Astrocyte (in vitro differentiated cells and primary cell): ENCODE measurements at regions not wholly inside any gene's neighbourhood (a gene's known extent, or its start where the extent isn't known, plus 50 kb on each side); places are given as distances from the start of the nearest gene placed in this dataset.

Experiments
- DNase-seq: peaks from one replicate; pipeline ENCODE4 v3.0.0-alpha.2; 2010; ENCODE audit warnings: low read depth
- FAIRE-seq: peaks from 2 replicates; lab custom pipeline; 2011; peaks lifted over from hg19 to GRCh38; lab: Jason Lieb, UNC
- H2AFZ ChIP-seq: 2 replicates; pipeline ENCODE4 v1.6.0; 2012; ENCODE audit warnings: low read depth, low read length, inconsistent platforms
- H3K27ac ChIP-seq: 2 replicates; pipeline ENCODE4 v1.5.1; 2011; ENCODE audit warnings: low read depth, low read length, inconsistent platforms
- H3K27me3 ChIP-seq: 2 replicates; pipeline ENCODE4 v1.6.0; 2011; ENCODE audit warnings: low read length, inconsistent platforms; ENCODE audit not compliant: insufficient read depth
- H3K36me3 ChIP-seq: 2 replicates; pipeline ENCODE4 v1.5.1; 2011; ENCODE audit warnings: low read length, inconsistent platforms; ENCODE audit not compliant: insufficient read depth
- H3K4me1 ChIP-seq: 2 replicates; pipeline ENCODE4 v1.5.1; 2011; ENCODE audit warnings: low read length, inconsistent platforms; ENCODE audit not compliant: insufficient read depth
- H3K4me2 ChIP-seq: 2 replicates; pipeline ENCODE4 v1.6.0; 2012; ENCODE audit warnings: low read length, inconsistent platforms
- H3K4me3 ChIP-seq: 2 replicates; pipeline ENCODE4 v1.5.1; 2011; ENCODE audit warnings: low read depth, mild to moderate bottlenecking, low read length, inconsistent platforms; ENCODE audit not compliant: insufficient read depth
- H3K79me2 ChIP-seq: 2 replicates; pipeline ENCODE4 v1.6.0; 2012; ENCODE audit warnings: mild to moderate bottlenecking, low read length, inconsistent platforms; ENCODE audit not compliant: insufficient read depth
- H3K9ac ChIP-seq: 2 replicates; pipeline ENCODE4 v1.6.0; 2012; ENCODE audit warnings: mild to moderate bottlenecking, low read length, inconsistent platforms
- H3K9me3 ChIP-seq: 2 replicates; pipeline ENCODE4 v1.5.1; 2012; ENCODE audit warnings: low read depth, mild to moderate bottlenecking, low read length, inconsistent platforms; ENCODE audit not compliant: insufficient read depth
- H4K20me1 ChIP-seq: 2 replicates; pipeline ENCODE4 v1.6.0; 2012; ENCODE audit warnings: low read length, inconsistent platforms; ENCODE audit not compliant: insufficient read depth
- H3K27ac Mint-ChIP-seq: one replicate; pipeline ENCODE4 v1.8.0; 2021; ENCODE audit warnings: mild to moderate bottlenecking, mixed read lengths; ENCODE audit not compliant: unreplicated experiment
- H3K27me3 Mint-ChIP-seq: one replicate; pipeline ENCODE4 v1.8.0; 2021; ENCODE audit warnings: low read depth, mixed read lengths; ENCODE audit not compliant: unreplicated experiment
- H3K36me3 Mint-ChIP-seq: one replicate; pipeline ENCODE4 v1.8.0; 2021; ENCODE audit warnings: low read depth, mixed read lengths; ENCODE audit not compliant: unreplicated experiment
- H3K4me1 Mint-ChIP-seq: one replicate; pipeline ENCODE4 v1.8.0; 2021; ENCODE audit warnings: low read depth, mixed read lengths; ENCODE audit not compliant: unreplicated experiment
- H3K4me3 Mint-ChIP-seq: one replicate; pipeline ENCODE4 v1.8.0; 2021; ENCODE audit warnings: mild to moderate bottlenecking, moderate library complexity, mixed read lengths; ENCODE audit not compliant: unreplicated experiment
- H3K9me3 Mint-ChIP-seq: one replicate; pipeline ENCODE4 v1.8.0; 2021; ENCODE audit warnings: mild to moderate bottlenecking, mixed read lengths; ENCODE audit not compliant: unreplicated experiment
- EZH2 ChIP-seq: IDR thresholded peaks from 2 replicates; pipeline ENCODE4 v1.6.1; 2012; ENCODE audit warnings: mild to moderate bottlenecking, low read length, inconsistent platforms; ENCODE audit not compliant: insufficient read depth
- TF ChIP-seq, protein P1 (sequence below): IDR thresholded peaks from 2 replicates; pipeline ENCODE4 v1.5.1; 2011; ENCODE audit warnings: low read depth, mild to moderate bottlenecking, inconsistent platforms, low read length, moderate library complexity; ENCODE audit not compliant: insufficient read depth

DNA sequence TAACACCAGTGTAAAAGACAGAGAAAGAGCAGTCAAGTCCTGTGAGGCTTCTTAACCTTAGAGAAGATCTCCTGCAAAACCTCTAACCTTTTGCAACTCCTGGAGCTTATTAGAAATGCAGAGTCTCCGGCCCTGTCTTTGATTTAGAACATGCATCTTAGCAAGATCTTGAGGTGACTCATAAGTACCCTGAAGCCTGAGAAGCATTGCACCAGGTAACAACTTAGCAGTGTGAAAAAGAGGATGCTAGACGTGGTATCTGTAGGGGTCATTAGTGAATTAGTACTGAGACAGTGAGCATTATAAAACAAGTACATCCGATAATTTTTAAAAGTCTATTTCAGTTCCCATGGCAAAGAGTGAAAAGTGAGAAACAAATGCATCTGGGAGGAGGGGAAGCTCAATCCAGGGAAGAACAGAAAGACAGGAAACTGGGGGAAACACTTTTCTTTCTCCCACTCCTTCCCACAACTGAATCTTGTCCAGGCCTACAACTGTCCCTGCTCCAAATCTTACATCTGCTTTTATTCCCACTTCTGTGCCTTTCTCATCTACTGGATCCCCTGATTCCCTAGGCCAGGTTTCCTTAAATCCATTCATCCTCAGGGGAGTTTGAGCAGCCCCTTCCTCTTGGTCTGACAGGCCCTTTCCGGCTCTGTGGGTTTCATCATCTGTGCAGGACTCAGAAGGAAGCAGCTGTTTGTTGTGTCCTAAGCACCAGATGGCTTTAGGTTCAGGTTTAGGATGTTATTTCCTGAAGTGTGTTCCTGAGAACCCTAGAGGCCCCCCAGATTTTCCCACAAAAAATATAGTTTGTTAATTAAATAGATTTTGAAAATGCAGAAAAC is 128.1 kb upstream of the IL12A start:
- peaks cover 76% of the 10 kb centered on the region for H3K4me1 Mint-ChIP-seq

DNA sequence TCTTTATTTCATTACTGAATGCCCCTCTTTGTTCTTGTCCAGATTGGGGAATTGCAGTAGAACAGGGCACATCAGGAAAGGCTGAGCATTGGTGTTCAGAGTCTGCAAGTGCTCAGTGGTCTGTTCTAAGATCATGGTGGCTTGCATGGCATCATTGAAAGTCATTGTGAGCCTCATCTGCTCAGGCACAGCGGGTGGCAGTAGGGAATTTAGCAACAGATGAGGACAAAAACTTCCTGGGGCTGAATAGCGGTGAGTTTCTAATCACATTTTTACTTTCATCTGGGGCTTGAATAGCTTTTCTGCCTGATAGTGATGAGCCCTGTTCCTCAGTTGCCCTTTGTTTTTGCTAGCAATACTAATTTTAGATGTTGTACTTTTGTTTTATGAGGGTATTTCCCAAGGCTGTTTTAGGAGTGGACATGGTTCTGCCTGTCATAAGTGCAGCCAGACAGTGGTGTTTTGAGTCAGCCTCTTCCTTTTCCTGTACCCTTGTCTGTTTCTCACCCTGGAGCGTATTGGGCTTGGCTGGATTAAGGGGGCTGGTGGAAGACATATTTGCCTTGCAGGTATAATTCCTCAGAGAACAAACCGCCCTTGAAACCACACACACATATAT is 127.2 kb upstream of the IL12A start:
- Mint-ChIP-seq H3K27ac (peak overlapping the region; percentile 64), H3K36me3 (peaks cover 7% of the 10 kb centered on the region), H3K4me3 (no peak overlapping the region), H3K27me3 (no peaks in the 10 kb centered on the region), H3K4me1 (peaks cover 70% of the 10 kb centered on the region), H3K9me3 (no peaks in the 10 kb centered on the region)
- no peaks in the 10 kb centered on the region for H3K27me3 ChIP-seq
- no peaks in the 10 kb centered on the region for H3K36me3 ChIP-seq
- peaks cover 100% of the 10 kb centered on the region for H3K79me2 ChIP-seq
- peaks cover 27% of the 10 kb centered on the region for H3K4me1 ChIP-seq
- H3K9me3 ChIP-seq, result no peaks in the 10 kb centered on the region
- FAIRE-seq, result no peak
- H3K27ac ChIP-seq, result no peak overlapping the region
- peak overlapping the region; percentile 20 for H3K4me2 ChIP-seq
- H2AFZ ChIP-seq, result no peak overlapping the region
- H3K4me3 ChIP-seq, result no peak overlapping the region
- no peak overlapping the region for H3K9ac ChIP-seq
- no peak for DNase-seq
- TF ChIP-seq, protein P1, sequence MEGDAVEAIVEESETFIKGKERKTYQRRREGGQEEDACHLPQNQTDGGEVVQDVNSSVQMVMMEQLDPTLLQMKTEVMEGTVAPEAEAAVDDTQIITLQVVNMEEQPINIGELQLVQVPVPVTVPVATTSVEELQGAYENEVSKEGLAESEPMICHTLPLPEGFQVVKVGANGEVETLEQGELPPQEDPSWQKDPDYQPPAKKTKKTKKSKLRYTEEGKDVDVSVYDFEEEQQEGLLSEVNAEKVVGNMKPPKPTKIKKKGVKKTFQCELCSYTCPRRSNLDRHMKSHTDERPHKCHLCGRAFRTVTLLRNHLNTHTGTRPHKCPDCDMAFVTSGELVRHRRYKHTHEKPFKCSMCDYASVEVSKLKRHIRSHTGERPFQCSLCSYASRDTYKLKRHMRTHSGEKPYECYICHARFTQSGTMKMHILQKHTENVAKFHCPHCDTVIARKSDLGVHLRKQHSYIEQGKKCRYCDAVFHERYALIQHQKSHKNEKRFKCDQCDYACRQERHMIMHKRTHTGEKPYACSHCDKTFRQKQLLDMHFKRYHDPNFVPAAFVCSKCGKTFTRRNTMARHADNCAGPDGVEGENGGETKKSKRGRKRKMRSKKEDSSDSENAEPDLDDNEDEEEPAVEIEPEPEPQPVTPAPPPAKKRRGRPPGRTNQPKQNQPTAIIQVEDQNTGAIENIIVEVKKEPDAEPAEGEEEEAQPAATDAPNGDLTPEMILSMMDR, result no peak
- TF ChIP-seq EZH2, result no peak
- H4K20me1 ChIP-seq, result peaks cover 44% of the 10 kb centered on the region

More for the DNA sequence above, 128.1 kb upstream of the IL12A start:
- TF ChIP-seq EZH2, result no peak
- TF ChIP-seq, protein P1, result no peak
- FAIRE-seq (no peak), DNase-seq (no peak)
- peaks cover 37% of the 10 kb centered on the region for H3K4me1 ChIP-seq
- no peak overlapping the region for H2AFZ ChIP-seq
- peak overlapping the region; percentile 64 for H3K27ac Mint-ChIP-seq
- H3K4me3 Mint-ChIP-seq, result peak overlapping the region; percentile 21
- H3K4me2 ChIP-seq, result peak overlapping the region; percentile 8
- H3K27ac ChIP-seq, result no peak overlapping the region
- no peak overlapping the region for H3K9ac ChIP-seq
- no peaks in the 10 kb centered on the region for H3K9me3 Mint-ChIP-seq
- H3K27me3 Mint-ChIP-seq, result no peaks in the 10 kb centered on the region
- H3K4me3 ChIP-seq, result no peak overlapping the region
- H3K36me3 ChIP-seq, result no peaks in the 10 kb centered on the region
- H3K36me3 Mint-ChIP-seq, result peaks cover 4% of the 10 kb centered on the region
- no peaks in the 10 kb centered on the region for H3K9me3 ChIP-seq
- H3K79me2 ChIP-seq, result peaks cover 100% of the 10 kb centered on the region
- H3K27me3 ChIP-seq, result no peaks in the 10 kb centered on the region
- H4K20me1 ChIP-seq, result peaks cover 38% of the 10 kb centered on the region
